Activated gamma-delta T cell treated with Interleukin-2 at 50 U/mL for 16 hours (primary cell): ENCODE measurements at regions not wholly inside any gene's neighbourhood (a gene's known extent, or its start where the extent isn't known, plus 50 kb on each side); places are given as distances from the start of the nearest gene placed in this dataset.
"Not testable (repeated sequence)": the region's sequence is repeated elsewhere in the genome, so short reads cannot be mapped to it uniquely, and the experiment has no call there.

Source experiments
- DNase-seq: peaks from one replicate; pipeline ENCODE4 v3.0.0-alpha.2; 2020

DNA sequence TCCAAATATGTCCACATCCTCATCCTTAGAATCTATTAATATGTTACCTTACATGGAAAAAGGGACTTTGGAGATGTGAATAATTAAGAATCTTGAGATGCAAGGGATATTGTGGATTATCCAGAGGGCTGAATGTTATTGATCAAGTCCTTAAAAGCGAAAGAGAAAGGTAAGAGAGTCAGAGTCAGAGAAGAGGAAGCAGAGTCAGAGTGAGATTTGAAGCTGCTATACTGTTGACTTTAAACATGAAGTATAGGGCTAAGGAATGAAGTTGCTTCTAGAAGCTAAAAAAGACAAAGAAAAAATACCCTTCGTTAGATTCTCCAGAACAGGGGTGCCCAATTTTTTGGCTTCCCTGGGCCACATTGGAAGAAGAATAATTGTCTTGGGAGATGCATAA is 627.2 kb upstream of the SLITRK6 start:
- no peak for DNase-seq

DNA sequence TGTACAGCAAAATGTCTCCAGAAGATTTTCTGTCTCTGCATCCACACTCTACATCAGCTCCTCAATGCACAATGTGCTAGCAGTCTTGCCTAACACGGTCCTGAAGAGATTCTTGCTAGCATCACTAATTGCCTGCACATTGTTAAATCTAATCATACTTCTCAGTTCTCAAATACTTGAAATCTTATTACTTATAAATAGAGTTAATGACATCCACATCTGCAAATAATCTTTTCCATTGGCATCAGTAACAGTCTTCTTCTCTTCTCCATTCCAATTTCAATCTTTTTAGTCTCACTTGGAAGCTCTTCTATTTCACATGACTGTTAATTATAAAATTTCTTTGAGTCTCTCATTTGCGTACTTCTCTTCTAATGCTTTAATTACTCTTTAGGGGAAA is 630.5 kb upstream of the SLITRK6 start:
- DNase-seq = no peak

DNA sequence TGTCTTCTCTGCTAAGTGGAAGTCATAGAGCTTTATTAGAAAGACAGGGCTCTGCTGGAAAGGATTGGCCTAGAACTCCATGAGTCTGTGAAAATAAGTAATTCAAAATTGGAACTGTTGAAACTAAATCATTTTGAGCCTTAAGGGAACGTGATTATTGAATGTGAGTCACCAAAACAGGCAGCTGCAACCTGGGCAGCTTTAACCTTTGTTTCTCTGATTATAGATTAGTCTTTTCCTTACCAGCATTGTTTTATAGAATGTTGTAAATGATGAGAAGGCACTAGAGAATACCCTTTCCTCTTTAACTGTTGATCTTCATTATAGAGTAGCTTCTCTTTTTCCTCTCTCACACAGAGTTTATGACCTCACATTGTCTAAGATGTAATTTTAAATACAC is 638.8 kb upstream of the SLITRK6 start:
- DNase-seq = no peak

DNA sequence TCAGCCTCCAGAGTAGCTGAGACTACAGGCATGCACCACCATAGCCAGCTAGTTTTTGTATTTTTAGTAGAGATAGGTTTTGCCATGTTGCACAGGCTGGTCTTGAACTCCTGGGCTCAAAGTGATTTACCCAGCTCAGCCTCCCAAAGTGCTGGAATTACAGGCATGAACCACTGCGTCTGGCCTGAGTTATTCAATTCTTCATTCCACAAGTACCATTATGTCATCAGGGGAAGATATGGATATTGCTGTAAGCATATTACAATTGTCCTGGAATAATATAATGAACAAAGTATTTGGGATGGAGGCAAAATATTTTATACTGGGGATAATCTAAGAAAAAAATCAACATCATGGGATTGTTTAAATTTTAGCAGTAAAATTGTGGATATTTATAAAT is 646.0 kb upstream of the SLITRK6 start:
- DNase-seq = no peak

DNA sequence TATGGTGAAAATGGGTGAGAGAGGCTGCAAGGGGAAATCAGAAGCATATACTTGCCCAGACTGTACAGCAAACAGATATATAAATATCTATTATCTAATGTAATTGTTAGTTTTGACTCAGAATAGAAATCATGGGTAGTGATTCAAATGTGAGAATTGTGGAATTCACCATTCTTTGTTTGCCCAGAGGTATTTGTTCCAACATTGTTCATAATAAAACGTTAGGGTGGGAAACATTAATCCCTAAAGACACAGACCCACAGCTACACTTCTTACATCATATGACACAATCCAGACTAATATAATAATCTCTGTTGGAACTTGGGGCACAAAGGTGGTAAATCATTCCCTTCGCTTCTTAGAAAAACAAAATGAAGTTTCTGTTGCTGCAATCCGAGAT is 646.5 kb upstream of the SLITRK6 start:
- DNase-seq = no peak

DNA sequence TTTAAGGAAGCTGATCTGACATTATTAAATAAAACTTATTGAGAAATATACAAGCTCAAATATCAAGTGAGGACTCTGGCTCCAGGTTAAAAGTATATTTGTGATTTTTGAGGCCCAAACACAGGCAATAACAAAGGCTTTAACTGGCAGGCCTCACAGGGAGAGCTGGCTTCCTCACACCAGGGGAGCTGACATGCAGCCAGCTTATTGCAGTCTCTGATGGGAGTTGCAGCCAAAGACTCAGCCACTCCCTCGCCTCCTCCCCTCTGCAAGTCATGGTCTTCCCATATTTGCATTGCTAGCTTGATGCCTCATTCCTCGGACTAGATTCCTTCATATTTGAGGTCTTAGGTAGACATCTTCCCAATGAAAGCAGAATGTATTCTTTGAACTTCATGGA is 647.1 kb upstream of the SLITRK6 start:
- DNase-seq = no peak

DNA sequence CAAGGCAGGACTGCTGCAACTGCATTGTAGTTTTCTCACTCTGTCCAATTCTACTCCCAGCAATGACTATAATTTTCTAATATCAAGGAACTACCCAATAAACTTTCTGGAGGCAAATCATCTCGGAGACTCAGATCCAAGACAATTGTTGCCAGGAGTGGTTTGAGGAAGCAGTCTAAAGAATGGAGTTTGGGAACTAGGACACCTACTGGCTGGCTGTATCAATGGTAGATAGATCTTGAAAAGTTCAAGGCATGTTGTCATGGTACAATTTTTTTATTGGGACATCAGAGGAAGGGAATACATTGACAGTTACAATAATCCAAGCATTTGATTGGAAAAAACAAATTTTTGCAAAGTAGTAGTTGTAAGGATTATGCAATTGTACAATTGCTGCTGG is 648.3 kb upstream of the SLITRK6 start:
- DNase-seq = no peak

DNA sequence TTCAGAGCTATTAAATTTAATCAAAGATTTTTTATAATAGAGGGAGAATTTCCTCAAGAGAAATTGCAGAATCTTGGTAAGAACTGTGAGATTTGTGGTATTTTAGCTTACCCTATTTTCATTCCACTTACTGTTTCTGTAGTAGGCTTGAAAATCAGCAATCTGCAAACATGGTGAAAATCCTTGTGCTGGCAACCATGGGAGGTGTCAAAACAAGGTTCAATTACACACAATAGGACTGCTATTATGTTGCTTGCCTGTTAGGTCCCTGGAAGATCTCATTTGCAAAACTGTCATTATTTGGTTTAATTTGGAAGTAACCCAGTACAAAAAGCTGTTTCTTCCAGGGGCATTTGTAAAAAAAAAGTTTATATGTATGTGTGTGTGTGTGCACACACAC is 662.8 kb upstream of the SLITRK6 start:
- DNase-seq = no peak

DNA sequence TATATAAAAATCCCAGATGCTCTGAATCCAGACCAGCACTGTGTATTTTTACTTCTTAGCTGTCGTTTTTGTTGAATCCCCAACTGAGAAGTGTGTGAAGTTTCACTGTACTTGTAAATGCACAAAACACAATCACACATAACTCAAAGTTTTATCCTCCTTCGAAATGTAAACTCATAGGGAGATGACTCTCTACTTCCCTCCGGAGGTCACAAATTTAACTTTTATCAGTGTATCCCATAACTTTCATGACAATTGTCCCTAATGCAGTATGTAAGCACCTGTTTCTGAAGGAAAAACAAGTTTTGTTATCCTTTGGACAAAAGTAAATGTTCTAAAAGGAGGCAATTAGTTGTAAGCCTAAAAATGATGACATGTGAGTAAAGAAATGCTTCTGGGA is 665.0 kb upstream of the SLITRK6 start:
- DNase-seq = no peak

DNA sequence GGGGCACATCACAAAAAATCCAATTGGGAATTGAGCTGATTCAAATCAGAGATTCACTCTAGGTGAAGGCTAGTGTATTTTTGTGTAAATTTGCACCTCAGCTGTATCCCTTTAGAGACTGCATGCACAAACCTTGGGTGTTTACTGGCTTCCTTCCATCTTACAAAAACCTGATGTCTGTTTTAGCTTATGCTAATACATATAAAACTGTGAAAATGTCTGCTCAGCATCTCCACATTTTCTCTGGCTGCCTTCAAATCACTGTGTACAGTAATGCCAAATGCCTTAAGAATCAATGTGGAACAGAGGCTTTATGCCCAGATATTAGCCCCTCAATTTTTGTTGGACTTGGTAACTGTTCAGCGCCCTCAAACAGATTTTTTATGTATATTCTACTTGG is 675.8 kb upstream of the SLITRK6 start:
- no peak for DNase-seq

DNA sequence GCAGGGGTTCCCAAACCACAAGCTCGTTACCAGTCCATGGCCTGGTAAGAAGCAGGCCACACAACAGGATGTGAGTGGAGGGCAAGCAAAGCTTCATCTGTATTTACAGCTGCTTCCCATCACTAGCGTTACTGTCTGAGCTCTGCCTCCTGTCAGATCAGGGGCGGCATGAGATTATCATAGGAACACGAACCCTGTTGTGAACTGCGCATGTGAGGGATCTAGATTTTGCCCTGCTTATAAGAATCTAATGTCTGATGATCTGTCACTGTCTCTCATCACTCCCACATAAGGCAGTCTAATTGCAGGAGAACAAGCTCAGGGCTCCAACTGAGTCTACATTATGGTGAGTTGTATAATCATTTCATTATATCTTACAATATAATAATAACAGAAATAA is 677.4 kb upstream of the SLITRK6 start:
- no peak for DNase-seq

DNA sequence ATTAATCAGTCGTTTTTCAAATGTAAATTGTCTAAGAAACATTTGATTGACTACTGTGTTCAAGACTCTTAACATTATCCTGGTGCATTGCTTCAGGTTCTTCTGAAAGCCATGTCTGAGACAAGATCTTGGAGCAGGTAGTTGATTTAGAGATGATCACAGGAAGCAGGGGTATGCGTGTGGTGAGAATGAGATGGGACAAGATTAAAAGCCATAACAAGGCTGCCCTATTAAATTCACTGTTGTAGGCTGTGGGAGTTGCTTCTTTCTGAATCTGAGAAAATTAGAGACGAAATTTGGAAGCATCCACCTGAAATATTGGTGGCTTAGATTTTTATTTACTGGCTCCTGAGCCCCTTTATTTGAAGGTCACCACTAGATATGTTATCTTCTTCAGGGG is 687.4 kb upstream of the SLITRK6 start:
- DNase-seq = no peak

DNA sequence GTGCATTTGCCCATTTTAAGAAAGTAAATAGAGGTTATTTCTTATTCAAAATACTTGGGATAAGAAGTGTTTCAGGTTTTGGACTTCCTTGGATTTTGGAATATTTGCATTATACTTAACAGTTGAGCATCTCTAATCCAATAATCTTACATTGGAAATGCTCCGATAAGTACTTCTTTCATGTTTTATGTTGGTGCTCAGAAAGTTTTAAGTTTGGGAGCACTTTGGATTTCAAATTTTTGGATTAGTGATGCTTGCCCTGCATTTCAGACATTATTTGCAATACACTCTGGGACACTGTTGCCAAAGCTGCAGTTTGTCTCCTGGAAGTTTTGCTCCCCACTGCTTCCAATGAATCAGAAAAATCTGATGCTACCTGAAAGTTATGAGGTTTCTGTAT is 691.9 kb upstream of the SLITRK6 start:
- no peak for DNase-seq

DNA sequence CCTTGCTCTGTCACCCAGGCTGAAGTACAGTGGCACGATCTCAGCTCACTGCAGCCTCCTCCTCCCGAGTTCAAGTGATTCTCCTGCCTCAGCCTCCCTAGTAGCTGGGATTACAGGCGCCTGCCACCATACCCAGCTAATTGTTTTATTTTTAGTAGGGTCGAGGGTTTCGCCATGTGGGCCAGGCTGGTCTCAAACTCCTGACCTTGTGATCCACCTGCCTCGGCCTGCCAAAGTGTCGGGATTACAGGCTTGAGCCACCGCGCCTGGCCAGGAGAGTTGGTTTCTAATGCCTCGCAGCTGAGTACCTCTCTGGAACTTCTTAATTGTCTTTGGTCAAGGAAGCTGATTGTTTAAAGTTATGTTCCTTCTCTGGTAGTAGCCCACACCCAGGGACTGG is 702.7 kb upstream of the SLITRK6 start:
- not testable (repeated sequence) for DNase-seq

DNA sequence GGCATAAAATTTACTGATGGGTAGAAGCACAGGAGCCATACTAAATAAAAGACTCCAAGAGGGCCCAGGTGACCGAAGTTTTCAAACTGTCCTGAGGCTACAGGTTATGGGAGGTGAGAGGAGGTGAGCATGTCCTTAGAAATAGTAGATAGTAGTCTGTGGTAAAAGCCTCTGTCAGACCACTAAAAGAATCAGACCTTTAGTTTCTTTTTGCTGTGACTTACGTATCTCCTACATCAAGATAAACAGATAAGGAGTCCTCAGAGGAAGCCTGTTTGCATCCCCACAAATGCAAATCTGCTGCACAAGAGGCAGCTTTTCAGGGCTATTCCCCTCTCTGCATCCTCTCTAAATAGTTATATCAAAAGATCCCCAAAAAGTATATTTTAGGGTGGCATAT is 711.6 kb upstream of the SLITRK6 start:
- no peak for DNase-seq

DNA sequence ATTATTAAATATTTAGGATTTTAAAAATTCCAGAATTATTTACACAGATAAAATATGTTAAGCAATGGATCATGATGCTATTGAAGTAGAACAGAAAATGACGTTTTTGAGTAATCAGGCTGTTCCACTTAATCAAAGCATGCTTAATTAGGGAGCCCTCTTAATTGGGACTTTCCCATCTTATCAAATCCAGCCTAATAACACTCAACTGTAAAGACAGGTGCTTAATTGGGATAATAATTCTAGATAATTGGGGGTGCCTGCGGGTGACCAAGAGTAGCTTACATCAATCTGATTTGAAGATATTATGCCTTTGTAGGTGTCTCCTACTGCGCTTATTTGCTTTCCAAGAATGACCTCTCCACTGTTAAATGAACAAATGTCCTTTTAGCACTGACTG is 742.2 kb upstream of the SLITRK6 start:
- no peak for DNase-seq

DNA sequence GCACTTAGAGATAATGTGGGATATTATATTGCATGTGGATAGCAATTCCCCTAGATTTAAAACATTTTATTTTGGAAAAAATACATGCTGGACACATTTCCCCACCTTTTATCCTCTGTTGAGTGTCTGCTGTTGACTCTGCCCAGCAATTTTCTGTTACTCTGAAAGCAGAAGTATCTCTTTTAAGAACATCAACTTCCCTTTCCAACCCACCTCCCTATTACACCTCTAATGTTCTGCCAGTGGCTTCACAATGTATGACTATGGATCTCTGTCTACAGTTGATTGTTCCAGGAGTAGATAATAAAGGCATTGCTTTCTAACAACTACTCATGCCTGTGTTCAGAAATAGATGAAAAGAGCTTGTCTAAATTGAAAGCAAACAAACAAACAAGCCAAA is 754.8 kb upstream of the SLITRK6 start:
- DNase-seq = no peak

DNA sequence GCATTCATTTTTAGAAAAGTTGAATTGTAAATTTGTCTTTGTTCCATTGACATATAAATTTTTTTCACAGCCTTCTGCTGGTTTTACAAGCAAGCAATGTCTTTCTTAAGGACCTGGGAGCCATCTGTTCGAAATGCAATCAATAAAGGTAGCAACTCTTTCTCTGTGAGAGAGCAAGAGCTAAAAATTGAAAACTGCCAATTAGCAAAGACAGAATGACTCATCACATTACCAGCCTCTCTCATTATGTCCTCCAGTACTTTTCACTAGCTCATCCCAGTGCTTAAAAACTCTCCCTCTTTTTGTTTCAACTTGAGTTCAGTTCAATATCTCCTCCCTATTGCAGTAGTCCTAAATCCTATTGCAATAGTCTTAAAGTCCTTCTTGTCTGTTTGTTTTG is 760.7 kb upstream of the SLITRK6 start:
- DNase-seq = no peak

DNA sequence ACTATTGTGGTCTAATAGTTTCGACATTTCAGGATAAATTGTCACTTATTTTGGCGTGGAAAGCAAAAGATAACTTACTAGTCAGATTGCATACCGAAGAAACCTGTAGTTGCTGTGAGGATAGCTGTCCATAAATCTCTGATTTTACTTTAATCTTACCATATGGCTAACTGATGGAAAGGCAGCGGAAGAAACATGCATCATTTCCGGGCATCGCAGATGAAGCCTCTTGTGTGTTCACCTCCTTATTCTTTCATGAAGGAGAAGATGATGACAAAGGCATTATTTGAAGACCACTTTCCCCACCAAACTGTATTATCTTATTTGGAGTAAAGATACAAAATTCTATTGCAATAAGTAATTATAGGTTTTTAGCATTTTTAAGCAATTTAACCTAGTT is 763.6 kb upstream of the SLITRK6 start:
- DNase-seq = no peak

DNA sequence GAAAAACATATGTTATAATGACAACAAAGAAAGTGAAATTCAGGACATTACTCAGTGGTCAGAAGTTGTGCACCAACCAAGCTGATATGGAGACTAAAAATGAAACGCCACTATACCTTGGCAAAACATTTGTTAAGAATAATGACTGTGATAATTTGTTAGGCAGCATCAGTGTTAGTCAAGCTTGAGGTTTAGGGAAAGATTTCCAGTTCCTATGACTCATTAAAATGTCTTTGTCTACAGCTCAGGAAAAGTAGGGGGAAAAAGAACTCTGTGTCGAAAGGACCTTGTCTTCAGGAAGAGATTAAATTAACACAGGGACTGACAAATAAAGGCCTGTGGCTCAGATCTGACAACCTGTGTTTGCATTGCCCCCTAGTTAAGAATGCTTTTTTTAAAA is 764.1 kb upstream of the SLITRK6 start:
- DNase-seq = no peak

DNA sequence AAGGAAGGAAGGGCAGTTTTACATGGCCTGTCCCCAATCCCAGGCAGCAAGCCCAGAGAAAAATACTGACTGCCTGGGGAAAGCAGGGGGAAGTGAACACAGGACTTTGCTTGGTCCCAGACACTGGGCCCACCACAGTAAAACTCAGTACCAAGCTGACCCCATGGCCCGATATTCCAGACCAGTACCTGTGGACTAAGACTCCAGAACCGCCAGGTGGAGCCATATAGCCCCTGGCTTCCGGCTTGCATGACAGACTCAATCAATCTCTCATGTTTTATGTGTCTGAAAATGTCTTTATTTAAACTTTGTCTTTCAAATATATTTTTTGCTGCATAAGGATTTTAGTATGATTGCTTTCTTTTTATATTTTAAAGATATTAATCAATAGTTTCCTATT is 767.9 kb upstream of the SLITRK6 start:
- DNase-seq = no peak

DNA sequence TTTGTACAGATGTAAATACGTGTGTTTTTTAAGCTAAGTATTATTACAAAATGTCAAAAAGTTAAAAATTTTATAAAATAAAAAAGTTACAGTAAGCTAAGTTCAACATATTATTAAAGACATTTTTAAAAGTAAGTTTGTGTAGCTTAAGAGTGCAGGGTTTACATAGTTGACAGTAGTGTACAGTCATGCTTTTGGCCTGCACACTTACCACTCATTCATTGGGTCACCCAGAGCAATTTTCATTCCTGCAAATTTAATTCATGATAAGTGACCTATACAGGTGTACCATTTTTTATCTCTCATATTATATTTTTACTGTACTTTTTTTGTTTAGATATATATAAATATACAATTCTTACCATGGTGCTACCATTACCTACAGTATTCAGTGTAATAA is 769.9 kb upstream of the SLITRK6 start:
- no peak for DNase-seq

DNA sequence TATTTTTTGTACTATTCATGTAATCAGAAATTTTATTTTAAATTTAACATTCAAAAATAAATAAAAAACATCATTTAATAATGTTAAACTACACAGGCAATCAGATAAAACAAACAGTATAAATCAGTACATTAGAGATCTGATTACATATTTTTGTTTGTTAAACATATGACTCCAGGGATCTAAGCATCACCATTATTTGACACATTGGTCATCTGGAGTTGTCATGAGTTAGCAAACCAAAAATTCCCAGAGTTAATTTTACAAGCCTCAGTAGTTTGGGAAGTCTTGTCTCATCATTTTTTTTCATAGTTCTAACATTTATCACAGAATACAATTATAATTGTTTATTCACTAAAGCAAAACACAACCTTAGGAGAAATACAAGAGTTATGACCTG is 770.8 kb upstream of the SLITRK6 start:
- no peak for DNase-seq

DNA sequence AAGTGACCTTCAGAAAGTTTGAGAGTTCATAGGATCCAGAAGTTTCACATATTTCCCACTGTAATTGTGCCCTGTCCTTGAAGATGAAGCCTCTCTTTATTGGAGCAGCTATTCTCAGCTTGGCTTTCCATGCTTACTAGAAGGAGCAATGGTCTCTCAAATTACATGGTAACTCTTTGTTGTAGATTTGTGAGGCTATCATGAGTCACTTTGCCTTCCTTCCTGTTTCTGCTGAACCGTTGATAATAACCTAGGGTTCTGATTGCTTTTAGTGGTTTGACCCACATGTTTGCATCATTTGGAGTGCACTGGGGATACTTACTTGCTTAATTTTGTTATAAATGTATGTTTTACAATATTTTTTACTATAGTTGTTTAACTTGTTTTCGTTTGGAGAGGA is 772.9 kb upstream of the SLITRK6 start:
- DNase-seq = no peak

DNA sequence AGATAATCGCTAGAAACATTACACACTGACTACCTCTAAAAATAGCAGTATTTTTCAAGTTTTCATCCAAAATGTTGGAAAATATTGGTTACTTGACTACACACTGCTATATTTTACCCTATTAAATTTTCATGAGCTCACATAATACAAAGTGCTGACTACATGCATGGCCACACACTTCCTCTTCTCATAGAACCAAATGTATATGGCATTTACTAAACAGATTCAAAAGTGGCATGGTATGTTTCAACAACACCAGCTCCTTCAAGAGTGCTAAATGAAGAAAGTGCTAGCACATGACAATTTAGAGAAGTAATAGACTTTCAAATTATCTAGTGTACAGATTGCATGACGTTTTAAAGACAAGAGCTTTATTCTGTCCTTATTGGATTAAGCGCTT is 780.4 kb upstream of the SLITRK6 start:
- DNase-seq = no peak

DNA sequence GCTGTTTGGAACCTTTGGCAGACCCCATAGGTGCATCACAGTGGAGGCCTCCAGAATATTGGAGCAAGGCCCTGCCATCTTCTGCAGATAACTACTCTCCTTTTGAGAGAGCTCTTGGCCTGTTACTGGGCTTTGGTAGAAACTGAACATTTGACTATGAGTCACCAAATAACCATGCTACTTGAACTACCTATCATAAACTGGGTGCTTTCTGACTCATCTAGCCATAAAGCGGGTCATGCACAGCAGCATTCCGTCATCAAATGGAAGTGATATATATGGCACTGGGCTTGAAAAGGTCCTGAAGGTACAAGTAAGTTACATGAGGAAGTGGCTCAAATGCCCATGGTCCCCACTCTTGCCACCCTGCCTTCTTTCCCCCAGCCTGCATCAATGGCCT is 782.5 kb upstream of the SLITRK6 start:
- DNase-seq = no peak

DNA sequence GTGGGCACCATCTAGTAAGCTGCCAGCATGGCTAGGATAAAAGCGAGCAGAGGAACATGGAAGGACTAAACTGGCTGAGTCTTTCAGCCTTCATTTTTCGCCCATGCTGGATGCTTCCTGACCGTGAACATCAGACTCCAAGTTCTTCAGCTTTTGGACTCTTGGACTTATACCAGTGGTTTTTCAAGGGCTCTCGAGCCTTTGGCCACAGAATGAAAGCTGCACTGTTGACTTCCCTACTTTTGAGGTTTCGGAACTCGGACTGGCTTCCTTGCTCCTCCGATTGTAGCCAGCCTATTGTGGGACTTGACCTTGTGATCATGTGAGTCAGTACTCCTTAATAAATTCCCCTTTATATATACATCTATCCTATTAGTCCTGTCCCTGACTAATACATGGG is 785.1 kb upstream of the SLITRK6 start:
- no peak for DNase-seq
